ENCODE measurements at regions not wholly inside any gene's neighbourhood (a gene's known extent, or its start where the extent isn't known, plus 50 kb on each side); places are given as distances from the start of the nearest gene placed in this dataset.

- TF ChIP-seq EZH2phosphoT487 (IDR thresholded peaks at IDR 0.05; ENCODE audit: borderline replicate concordance, low read length) (no peak), CTCF (IDR thresholded peaks at IDR 0.05; ENCODE audit: low read depth, low read length, poor library complexity, severe bottlenecking) (no peak)
- no peaks in the 10 kb centered on the region for H3K27me3 ChIP-seq (ENCODE audit: control insufficient read depth, low read length)
- H4K20me1 ChIP-seq (ENCODE audit: control insufficient read depth, insufficient read depth, low read depth, low read length) = no peaks in the 10 kb centered on the region
- H3K79me2 ChIP-seq (ENCODE audit: control insufficient read depth, low read length) = no peaks in the 10 kb centered on the region
- no peaks in the 10 kb centered on the region for H3K4me1 ChIP-seq (ENCODE audit: control insufficient read depth, low read length)
- H3K9me3 ChIP-seq (ENCODE audit: control insufficient read depth, insufficient read depth, low read length) = no peaks in the 10 kb centered on the region
- no peak overlapping the region for H3K4me2 ChIP-seq (ENCODE audit: low read length)
- no peak overlapping the region for H3K27ac ChIP-seq (ENCODE audit: low read depth, low read length)
- H3K36me3 ChIP-seq (ENCODE audit: control insufficient read depth, low read length) = no peaks in the 10 kb centered on the region
- H3K9me2 ChIP-seq (replicated peaks; ENCODE audit: control insufficient read depth, low read length) = no peaks in the 10 kb centered on the region
- H3F3A ChIP-seq (ENCODE audit: control insufficient read depth, insufficient read depth) = no peaks in the 10 kb centered on the region
- H3K4me3 ChIP-seq (ENCODE audit: low read length) = no peak overlapping the region
Measured at GRCh38 chr6:144544266-144544830, 259.2 kb downstream of the UTRN start.

DNA sequence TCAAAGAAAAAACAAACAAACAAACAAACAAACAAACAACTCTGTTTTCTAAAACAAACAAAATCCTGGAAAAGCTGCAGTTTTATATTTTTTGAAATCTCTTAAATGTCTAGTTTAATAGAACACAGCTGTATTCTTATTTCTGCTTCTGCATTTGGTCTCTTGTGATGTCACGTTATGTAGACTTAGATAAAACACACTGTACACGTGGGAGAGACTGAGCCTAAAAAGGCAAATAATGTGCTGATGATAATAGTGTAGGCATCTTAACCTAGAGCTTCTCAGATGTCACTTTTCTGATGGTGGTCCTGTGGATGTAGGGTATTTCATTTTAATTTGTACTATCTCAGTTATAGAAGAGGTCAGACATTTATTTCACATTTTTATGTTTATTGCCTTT, 261.7 kb downstream of the UTRN start:
- no peaks in the 10 kb centered on the region for H3K27me3 ChIP-seq (ENCODE audit: control insufficient read depth, low read length)
- TF ChIP-seq EZH2phosphoT487 (IDR thresholded peaks at IDR 0.05; ENCODE audit: borderline replicate concordance, low read length) (no peak), CTCF (IDR thresholded peaks at IDR 0.05; ENCODE audit: low read depth, low read length, poor library complexity, severe bottlenecking) (no peak)
- no peak overlapping the region for H3K4me3 ChIP-seq (ENCODE audit: low read length)
- H3K79me2 ChIP-seq (ENCODE audit: control insufficient read depth, low read length) = no peaks in the 10 kb centered on the region
- H3F3A ChIP-seq (ENCODE audit: control insufficient read depth, insufficient read depth) = no peaks in the 10 kb centered on the region
- H3K9me2 ChIP-seq (replicated peaks; ENCODE audit: control insufficient read depth, low read length) = no peaks in the 10 kb centered on the region
- H3K4me1 ChIP-seq (ENCODE audit: control insufficient read depth, low read length) = no peaks in the 10 kb centered on the region
- H4K20me1 ChIP-seq (ENCODE audit: control insufficient read depth, insufficient read depth, low read depth, low read length) = no peaks in the 10 kb centered on the region
- no peaks in the 10 kb centered on the region for H3K9me3 ChIP-seq (ENCODE audit: control insufficient read depth, insufficient read depth, low read length)
- H3K4me2 ChIP-seq (ENCODE audit: low read length) = no peak overlapping the region
- H3K36me3 ChIP-seq (ENCODE audit: control insufficient read depth, low read length) = no peaks in the 10 kb centered on the region
- H3K27ac ChIP-seq (ENCODE audit: low read depth, low read length) = no peak overlapping the region

DNA sequence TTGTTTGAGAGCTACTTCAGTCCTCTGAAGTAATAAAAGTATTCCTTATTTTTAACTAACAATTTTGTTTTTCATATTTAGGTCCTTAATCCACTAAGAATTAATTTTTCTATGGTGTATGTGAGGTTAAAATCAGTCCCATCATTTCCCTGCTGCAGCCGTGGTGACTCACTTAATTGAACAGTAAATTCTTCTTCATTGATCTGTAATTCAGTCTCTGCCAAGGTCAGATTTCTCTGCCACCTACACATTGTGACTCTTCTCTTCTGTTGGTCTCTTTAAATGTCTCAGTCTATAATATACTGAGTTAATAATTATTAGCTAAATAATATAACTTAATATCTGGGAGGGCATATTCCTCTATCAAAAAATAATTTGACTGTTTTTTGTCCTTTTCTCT, 262.3 kb downstream of the UTRN start:
- Histone ChIP-seq H3K4me1 (ENCODE audit: control insufficient read depth, low read length) (no peaks in the 10 kb centered on the region), H3K4me3 (ENCODE audit: low read length) (no peak overlapping the region), H3K27me3 (ENCODE audit: control insufficient read depth, low read length) (no peaks in the 10 kb centered on the region), H3K36me3 (ENCODE audit: control insufficient read depth, low read length) (no peaks in the 10 kb centered on the region), H3K9me3 (ENCODE audit: control insufficient read depth, insufficient read depth, low read length) (no peaks in the 10 kb centered on the region), H4K20me1 (ENCODE audit: control insufficient read depth, insufficient read depth, low read depth, low read length) (no peaks in the 10 kb centered on the region), H3F3A (ENCODE audit: control insufficient read depth, insufficient read depth) (no peaks in the 10 kb centered on the region), H3K79me2 (ENCODE audit: control insufficient read depth, low read length) (no peaks in the 10 kb centered on the region), H3K9me2 (replicated peaks; ENCODE audit: control insufficient read depth, low read length) (no peaks in the 10 kb centered on the region), H3K27ac (ENCODE audit: low read depth, low read length) (no peak overlapping the region), H3K4me2 (ENCODE audit: low read length) (no peak overlapping the region)
- TF ChIP-seq EZH2phosphoT487 (IDR thresholded peaks at IDR 0.05; ENCODE audit: borderline replicate concordance, low read length) = no peak
- no peak for TF ChIP-seq CTCF (IDR thresholded peaks at IDR 0.05; ENCODE audit: low read depth, low read length, poor library complexity, severe bottlenecking)
